ENCODE measurements at regions not wholly inside any gene's neighbourhood (a gene's known extent, or its start where the extent isn't known, plus 50 kb on each side); places are given as distances from the start of the nearest gene placed in this dataset.

GRCh38 chr20:10917826-10918225, 244.0 kb upstream of the JAG1 start:
- TF ChIP-seq SPI1 (IDR thresholded peaks at IDR 0.05; ENCODE audit: low read depth, low read length) = no peak
- no peak for TF ChIP-seq POLR2A (IDR thresholded peaks at IDR 0.05; ENCODE audit: low read depth, low read length)
